GM19043 (cell line): ENCODE measurements at regions not wholly inside any gene's neighbourhood (a gene's known extent, or its start where the extent isn't known, plus 50 kb on each side); places are given as distances from the start of the nearest gene placed in this dataset.
"Not testable (repeated sequence)": the region's sequence is repeated elsewhere in the genome, so short reads cannot be mapped to it uniquely, and the experiment has no call there.

Experiments
- ATAC-seq: cut with Tn5 transposase; IDR thresholded peaks from one replicate; pipeline ENCODE4 v1.9.1; 2021; ENCODE audit warnings: low read depth; ENCODE audit not compliant: unreplicated experiment

DNA sequence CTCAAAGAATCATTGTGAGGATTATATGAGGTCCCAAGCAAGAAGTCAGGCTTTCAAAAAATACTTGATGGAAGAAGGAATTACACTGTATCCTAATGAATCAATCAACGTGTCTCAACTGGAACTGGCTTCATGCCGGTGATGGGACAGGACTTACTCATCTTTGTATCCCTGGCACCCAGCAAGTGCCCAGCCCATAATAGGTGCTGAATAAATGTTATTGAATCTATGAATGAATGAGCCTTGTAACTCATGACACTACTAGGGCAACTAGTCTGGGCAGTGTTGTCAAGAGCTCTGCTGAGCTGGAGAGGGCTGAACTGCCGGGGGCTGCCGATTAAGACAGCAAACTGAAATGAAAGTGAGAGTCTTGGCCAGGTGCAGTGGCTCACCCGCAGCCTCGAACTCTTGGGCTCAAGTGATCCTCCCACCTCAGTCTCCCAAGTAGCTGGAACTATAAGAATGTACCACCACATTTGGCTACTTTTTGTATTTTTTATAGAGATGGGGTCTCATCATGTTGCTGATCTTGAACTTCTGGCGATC, 87.2 kb upstream of the KIF5B start:
- no peak for ATAC-seq

DNA sequence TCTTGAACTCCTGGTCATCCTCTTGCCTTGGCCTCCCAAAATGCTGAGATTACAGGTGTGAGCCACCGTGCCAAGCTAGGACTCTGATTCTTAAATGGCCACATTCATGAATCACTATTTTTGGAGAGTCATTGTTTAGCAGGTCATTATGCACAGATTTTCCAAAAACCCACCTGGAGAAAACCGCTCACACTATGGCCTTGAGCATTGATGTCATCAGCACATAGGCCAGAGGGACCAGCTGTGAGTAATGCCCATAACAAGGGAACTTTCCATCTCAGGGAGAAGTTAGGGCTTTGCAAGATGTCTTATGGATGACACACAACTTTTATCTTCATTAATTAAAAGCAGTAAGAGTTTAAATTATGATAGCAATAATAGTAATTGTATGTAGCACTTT, 86.4 kb upstream of the KIF5B start:
- no peak for ATAC-seq

DNA sequence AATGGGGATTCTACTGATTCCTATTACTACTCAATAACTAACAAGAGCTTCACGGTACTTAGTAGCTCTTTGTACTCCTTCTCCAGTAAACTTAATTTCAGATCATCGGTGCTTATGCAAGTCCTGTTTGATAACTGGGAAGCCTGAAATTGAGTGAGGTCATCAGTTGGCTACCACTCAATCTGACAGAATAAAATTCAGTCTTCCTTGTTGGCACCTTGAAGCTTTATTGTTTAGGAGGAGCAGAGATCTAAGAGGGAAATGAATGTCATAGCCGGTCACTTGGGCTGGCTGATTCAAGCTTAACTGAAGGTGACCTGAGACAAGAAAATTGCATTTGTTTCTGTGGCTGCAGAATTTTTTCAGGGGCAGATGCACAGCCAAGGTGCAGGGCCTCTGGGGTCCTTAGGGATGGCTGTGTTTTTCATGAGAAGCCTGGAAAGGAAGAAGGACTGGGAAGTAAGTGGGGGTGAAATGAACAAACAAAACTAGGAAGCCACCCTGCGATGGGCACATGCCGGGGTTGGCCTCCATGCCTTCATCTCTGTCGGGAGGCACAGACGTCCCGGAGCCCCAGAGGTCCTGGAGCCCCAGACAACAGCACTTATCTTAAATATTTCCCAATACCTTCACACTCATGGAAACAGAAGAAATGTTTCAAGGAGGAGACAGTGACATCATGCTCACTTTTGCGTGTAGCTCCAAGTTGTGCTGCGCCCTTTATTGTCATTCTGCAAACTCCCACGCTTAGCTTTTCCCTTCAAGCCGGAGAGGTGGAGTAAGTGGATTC, 85.0 kb upstream of the KIF5B start:
- no peak for ATAC-seq

DNA sequence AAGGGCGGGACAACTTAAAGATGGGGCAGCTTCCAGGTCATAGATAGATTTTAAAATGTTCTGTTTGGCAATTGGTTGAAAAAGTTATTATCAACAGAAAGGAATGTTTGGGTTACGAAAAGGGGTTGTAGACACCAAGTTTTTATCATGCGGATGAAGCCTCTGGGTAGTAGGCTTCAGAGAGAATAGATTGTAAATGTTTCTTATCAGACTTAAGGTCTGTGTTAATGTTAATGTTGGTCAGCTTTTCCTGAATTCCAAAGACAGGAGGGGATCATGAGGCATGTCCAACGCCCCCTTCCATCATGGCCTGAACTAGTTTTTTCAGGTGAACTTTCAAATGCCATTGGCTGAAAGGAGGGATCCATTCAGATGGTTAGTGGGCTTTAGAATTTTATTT, 84.2 kb upstream of the KIF5B start:
- ATAC-seq = no peak

DNA sequence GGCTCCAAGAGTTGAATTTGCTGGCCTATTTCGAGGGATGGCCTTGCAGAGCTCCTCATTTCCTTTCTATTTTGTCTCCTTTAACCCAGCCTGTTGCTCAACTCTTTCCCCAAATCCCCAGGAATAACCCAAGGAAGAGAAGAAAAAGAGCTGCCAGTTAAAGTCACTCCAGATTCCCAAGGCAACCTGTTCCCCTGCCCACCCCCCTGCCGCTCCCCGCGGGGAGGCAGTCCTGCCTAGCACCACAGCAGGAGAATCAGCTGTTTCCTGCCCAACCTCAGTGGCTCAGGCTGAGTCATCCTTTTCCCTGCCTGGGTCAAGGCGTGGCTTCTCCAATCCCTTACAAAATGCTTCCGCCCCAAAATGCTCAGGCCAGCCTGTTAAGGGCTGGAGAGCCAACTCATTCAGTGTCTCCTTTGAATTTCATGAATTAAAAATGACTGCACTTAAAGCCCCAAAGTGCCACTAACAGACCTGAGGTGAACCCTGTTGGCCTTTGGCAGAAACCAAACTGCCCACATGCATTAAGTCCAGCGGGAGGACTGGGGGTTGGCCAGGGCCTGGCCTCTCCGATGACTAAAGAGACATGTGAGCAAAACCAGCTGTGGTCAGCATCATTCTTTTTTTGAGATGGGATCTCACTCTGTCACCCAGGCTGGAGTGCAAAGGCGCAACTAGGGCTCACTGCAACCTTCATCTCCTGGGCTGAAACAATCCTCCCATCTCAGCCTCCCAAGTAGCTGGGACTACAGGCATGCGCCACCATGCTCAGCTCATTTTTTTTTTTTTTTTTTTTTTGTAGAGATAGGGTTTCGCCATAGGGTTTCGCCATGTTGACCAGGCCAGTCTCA, 83.2 kb upstream of the KIF5B start:
- no peak for ATAC-seq

DNA sequence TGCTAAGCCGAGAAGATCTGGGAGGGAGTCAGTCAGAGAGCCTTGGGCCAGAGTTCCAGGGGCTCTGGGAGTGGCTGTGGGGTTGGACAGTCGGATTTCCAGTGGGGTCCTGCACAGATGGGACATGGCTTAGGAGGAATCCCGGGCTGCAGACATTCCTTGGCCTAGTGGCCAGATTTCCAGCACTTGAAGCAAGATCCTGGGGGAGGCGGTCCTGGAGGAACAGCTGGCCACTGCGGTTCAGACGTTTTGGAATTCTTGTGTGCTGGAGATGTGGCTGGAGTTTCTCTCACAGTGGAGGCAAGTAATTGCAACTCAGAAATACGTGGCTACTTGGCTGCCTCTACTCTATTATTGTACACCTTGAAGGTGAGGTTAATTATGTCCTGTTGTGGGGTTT, 80.7 kb upstream of the KIF5B start:
- ATAC-seq = not testable (repeated sequence)

DNA sequence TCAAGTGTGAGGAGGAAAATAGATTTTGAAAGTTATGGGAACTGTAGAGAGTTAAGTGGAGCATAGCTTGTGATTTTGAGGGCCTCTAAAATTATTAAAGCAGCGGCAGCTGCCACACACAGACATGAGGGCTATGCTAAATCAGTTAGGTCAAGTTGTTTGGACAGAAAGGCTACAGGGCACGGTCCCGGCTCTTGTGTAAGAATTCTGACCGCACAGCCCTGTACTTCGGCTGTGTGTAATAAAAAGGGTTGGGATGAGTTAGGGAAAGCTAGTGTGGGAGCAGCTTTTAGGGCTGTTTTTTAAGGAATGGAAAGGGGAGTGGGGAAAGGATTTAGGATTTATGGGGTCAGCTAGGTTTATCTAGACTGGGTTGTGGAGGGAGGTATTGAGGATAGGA, 79.6 kb upstream of the KIF5B start:
- ATAC-seq = not testable (repeated sequence)

DNA sequence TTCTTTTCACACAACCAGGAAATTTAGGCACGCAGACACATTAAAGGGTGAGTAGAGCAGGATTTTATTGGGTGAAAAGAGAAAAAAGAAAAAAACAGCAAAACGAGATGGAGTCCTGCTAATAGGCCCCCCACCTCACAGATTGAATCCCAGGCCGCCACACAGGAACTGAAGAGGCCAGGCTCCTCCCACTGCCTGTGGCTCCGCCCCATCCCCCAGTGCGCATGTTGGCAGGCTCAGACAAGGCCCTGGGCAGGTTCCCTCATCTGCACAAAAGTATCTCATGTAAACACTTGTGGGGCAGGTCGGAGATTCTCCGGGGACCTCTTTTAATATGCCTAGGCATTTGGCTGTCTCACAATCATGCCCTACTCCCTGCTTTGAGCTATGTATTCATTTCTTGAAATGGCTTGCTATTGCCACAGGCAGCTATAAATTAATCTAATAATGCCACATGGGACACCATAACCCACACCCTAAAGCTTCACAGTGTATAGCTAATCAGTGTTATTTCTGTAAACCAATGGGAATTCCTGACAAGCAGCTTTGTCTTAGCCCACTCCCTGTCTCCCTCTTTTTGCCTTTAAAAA, 76.2 kb upstream of the KIF5B start:
- no peak for ATAC-seq

DNA sequence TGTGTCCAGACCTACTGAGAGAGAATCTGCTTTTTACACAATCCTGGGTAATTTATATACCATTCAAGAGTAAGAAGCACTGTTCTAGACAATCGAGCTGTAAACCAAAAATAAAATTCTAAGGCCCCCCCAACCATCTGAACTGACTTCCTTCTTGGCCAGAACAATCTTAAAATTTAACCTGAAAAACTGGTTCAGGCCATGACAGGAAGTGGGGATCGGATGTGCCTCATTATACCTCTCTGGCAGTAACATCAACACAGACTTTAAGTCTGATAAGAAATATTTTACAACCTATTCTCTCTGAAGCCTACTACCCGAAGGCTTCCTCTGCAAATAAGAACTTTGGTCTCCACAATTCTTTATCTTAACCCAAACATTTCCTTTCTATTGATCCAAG, 75.2 kb upstream of the KIF5B start:
- ATAC-seq = no peak

DNA sequence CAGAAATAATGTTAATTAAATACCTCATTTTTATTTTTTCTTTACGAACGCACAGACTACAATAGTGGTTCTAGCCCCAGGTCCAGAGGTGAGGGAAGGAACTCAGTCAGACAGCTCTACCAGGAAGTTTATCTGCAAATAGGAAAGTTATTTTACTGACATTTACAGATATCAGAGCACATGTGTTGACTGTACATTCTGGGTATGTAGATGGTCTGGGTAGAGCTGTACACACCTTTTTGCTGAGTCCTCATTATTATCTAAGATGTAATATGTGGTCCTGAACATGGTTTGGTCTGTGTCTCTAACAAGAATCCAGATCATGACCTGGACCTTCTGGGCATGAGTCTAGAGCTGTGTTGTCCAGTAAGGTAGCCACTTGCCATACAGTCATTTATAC, 74.6 kb upstream of the KIF5B start:
- no peak for ATAC-seq

DNA sequence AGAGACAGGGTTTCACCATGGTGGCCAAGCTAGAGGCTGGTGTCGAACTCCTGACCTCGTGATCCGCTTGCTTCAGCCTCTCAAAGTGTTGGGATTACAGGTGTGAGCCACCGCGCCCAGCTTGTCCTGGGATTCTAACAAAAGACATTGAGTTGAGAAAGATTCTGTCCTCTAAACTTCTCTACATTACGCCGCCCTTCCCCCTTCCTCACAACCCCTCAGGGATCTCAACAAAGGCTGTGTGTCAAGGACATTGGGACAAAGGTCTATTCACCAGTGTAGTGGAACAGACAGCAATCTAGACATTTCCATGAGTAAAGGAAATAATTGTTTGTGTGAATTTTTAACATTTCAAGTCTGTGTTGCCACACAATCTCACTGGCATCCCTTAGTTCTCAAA, 68.8 kb upstream of the KIF5B start:
- no peak for ATAC-seq

DNA sequence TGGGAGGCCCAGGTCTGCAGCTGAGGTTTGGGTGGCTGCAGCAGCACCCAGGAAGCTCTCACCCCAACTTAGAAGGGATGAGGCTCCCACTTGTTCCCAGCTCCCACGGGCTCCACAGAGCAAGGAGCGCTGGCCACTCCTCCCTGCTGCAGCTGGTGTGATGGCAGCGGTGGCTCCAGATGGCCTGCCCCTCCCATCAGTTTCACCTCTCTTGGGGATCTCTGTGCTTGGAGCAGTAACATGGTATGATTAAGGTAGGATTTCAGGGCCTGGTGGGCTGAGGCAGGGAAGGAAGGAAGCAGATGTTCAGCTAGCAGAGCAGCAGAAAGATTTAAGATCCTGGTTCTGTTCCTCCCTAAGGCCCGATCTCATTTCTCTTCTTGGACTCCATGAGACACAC, 66.8 kb upstream of the KIF5B start:
- ATAC-seq = no peak

DNA sequence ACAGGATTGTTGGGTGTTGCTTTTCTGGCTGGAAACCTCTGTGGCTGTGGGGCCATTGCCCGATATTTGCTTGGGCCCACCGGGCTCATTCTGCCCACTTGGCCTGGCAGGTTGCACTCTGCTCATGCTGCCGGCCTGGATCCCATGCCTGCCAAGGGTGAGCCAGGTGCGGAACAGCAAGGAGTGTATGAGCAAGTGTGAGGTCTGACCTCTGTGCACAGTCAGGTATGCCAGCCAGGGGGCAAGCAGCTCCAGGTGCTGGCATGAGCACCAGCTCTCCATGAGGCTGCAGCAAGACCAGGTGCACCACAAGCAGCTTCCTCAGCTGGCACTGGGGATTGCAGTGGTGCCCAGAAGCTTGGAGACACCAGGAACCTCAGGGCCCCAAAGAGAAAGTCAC, 65.4 kb upstream of the KIF5B start:
- no peak for ATAC-seq

DNA sequence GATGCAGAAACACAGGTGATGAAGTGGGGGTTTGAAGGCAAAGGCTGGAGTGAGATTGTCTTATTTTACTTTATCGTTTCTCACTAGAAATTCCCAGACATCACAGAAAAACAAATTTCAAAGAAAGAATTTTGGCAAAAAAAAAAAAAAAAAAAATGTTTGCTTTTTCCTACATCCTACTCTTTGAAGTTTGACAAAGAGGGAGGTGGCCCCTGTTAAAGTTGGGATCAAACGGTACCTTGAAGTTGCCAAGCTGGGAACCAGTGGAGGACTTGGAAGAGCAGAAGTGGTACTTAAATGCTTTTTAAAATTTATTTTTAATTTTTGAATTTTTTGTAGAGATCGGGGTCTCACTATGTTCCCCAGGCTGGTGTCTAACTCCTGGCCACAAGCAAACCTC, 63.9 kb upstream of the KIF5B start:
- ATAC-seq = no peak

DNA sequence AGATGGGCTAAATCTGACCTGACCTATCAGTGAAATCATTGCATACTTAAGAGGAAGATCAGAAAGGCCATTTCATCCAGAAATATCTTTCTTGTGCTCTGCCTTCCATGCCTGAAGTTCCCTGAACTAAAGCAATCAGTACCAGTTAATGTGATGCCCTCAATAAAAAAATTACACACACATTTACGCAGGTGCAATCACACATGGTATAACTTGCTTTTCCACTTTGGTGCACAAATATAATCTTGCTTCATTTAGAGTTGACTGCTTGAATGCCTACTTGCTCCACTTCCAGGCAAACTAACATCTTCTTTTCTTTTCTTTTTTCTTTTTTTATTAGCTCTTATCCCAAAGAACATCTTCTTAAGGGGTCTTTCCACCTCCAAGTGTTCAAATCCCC, 58.3 kb upstream of the KIF5B start:
- no peak for ATAC-seq

DNA sequence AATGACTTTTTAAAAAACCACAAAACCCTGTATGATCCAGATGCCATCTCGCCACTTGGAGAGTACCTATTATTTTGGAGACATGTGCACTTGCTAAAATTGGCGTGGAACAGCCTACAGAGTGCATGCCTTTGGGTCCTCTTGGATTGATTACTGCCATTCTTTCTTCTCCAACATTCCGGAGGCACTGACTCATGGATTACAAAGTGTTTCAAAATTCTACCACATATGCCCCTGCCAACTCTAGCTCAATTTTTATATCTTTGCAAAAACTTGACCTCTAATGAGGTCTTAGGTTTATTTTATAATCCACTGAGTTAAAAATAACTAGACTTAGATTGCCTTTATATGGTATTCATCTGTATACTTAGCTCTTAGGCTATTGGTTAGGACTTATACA, 55.8 kb upstream of the KIF5B start:
- ATAC-seq = no peak

DNA sequence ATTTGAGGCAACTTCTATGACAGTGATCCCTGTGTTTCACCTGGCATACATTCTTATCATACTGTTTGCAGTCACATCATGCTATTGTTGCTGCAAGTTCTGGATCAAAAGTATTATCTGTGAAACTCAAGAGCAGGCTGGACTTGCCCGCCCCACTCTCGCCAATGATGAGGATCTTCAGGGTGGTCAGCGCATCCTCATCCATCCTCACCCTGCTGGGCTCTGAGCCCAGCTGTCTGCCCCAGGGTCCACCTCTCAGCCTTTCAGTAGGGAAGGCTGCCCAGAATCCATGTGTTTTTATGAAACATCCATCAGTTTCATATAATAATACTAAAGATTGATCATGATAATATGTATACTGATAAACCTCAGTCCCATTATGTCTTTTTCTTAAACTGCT, 55.4 kb upstream of the KIF5B start:
- ATAC-seq = no peak

DNA sequence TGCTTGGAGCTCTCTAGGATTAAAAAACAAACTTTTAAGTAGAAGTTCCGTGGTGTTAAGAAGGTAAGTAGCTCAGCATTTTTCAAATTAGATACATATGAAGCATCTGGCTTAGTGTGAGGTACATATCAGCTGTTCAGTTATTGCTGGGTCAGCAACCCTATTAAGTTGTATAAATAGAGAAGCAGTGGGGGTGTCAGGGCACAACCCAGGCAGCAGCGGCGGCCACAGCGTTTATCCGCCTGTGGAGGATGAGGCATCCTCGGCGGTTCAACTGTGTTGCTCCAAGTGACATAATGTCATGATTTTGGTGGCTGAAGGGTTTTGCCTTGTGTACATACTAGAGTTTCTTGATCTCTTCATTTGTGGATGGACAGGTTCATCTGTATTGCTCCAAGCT, 54.6 kb upstream of the KIF5B start:
- no peak for ATAC-seq

DNA sequence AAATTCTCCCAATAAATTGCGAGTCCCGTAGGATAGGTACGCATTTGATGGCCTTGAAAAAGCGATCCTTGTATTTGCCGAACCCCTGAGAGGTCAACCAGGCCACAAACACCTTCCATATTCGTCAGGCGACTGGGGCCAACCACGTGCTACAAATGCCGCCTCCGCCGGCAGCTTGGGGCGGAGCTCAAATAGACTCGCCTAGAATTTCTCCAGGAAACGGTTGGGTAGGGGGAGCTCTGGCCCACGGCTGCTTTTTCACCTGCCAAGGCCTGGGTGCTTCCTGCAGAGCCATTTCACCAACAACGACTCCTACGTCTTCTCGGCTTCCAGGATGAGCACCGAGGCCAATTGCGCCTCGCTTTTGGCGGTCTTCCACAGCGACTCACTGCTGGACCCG, 53.4 kb upstream of the KIF5B start:
- ATAC-seq = no peak
